Hepatocyte (in vitro differentiated cells): ENCODE measurements at regions not wholly inside any gene's neighbourhood (a gene's known extent, or its start where the extent isn't known, plus 50 kb on each side); places are given as distances from the start of the nearest gene placed in this dataset.
"Not testable (repeated sequence)": the region's sequence is repeated elsewhere in the genome, so short reads cannot be mapped to it uniquely, and the experiment has no call there.

Source experiments
- DNase-seq: peaks from one replicate; pipeline ENCODE4 v3.0.0-alpha.2; 2016; ENCODE audit warnings: low spot score
- H2AFZ ChIP-seq: fragments of 200-600 bp; sonication (generic); 2 replicates; pipeline ENCODE4 v1.6.0; 2016; ENCODE audit warnings: antibody characterized with exemption, mild to moderate bottlenecking
- H3K27ac ChIP-seq: fragments of 200-600 bp; sonication (generic); 2 replicates; pipeline ENCODE4 v1.5.1; 2016; ENCODE audit warnings: mild to moderate bottlenecking
- H3K27me3 ChIP-seq: fragments of 200-600 bp; sonication (generic); 2 replicates; pipeline ENCODE4 v1.6.1; 2016
- H3K36me3 ChIP-seq: fragments of 200-600 bp; sonication (generic); replicated peaks from 2 replicates; pipeline ENCODE4 v1.5.1; 2016; ENCODE audit warnings: low read depth; ENCODE audit not compliant: insufficient read depth
- H3K4me1 ChIP-seq: fragments of 200-600 bp; sonication (generic); 2 replicates; pipeline ENCODE4 v1.5.1; 2016; ENCODE audit warnings: mild to moderate bottlenecking, moderate library complexity; ENCODE audit not compliant: insufficient read depth
- H3K4me2 ChIP-seq: fragments of 200-600 bp; sonication (generic); 2 replicates; pipeline ENCODE4 v1.6.0; 2016
- H3K4me3 ChIP-seq: fragments of 200-600 bp; sonication (generic); 2 replicates; pipeline ENCODE4 v1.5.1; 2016; ENCODE audit warnings: mild to moderate bottlenecking
- H3K79me2 ChIP-seq: fragments of 200-600 bp; sonication (generic); 2 replicates; pipeline ENCODE4 v1.6.0; 2017; ENCODE audit warnings: mild to moderate bottlenecking
- H3K9me2 ChIP-seq: fragments of 200-600 bp; sonication (generic); replicated peaks from 2 replicates; pipeline ENCODE4 v1.6.0; 2017; ENCODE audit warnings: mild to moderate bottlenecking; ENCODE audit not compliant: insufficient read depth
- H3K9me3 ChIP-seq: fragments of 200-600 bp; sonication (generic); 2 replicates; pipeline ENCODE4 v1.5.1; 2016; ENCODE audit warnings: low read depth, mild to moderate bottlenecking
- H4K20me1 ChIP-seq: fragments of 200-600 bp; sonication (generic); 2 replicates; pipeline ENCODE4 v1.6.0; 2016; ENCODE audit warnings: mild to moderate bottlenecking; ENCODE audit not compliant: insufficient read depth, poor library complexity, severe bottlenecking
- EZH2 ChIP-seq: fragments of 200-600 bp; sonication (generic); IDR thresholded peaks from 2 replicates; pipeline ENCODE4 v1.6.1; 2016; ENCODE audit warnings: antibody characterized with exemption, mild to moderate bottlenecking, borderline replicate concordance
- EZH2phosphoT487 ChIP-seq: fragments of 200-600 bp; sonication (generic); IDR thresholded peaks from one replicate; pipeline ENCODE4 v1.6.1; 2018; ENCODE audit warnings: antibody characterized with exemption, mild to moderate bottlenecking, low read depth, moderate library complexity; ENCODE audit not compliant: unreplicated experiment, severe bottlenecking
- WGBS: methylation state at CpG from one replicate; pipeline ENCODE4 v1.1.6; 2016; ENCODE audit warnings: low lambda C conversion rate; ENCODE audit errors: missing lambda C conversion rate; 5-methylcytosine and 5-hydroxymethylcytosine counted together
- TF ChIP-seq, protein P1 (sequence below): fragments of 200-600 bp; sonication (generic); IDR thresholded peaks from 2 replicates; pipeline ENCODE4 v1.5.1; 2016; ENCODE audit warnings: antibody characterized with exemption, mild to moderate bottlenecking; ENCODE audit not compliant: poor library complexity

DNA sequence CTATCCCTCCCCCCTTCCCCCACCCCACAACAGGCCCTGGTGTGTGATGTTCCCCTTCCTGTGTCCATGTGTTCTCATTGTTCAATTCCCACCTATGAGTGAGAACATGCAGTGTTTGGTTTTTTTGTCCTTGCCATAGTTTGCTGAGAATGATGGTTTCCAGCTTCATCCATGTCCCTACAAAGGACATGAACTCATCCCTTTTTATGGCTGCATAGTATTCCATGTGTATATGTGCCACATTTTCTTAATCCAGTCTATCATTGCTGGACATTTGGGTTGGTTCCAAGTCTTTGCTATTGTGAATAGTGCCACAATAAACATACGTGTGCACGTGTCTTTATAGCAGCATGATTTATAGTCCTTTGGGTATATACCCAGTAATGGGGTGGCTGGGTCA is 52.3 kb upstream of the MAN1A2 start:
- WGBS = 81% methylated on average over 2 of the region's 2 CpGs
- H3K9me3 ChIP-seq = not testable (repeated sequence)

DNA sequence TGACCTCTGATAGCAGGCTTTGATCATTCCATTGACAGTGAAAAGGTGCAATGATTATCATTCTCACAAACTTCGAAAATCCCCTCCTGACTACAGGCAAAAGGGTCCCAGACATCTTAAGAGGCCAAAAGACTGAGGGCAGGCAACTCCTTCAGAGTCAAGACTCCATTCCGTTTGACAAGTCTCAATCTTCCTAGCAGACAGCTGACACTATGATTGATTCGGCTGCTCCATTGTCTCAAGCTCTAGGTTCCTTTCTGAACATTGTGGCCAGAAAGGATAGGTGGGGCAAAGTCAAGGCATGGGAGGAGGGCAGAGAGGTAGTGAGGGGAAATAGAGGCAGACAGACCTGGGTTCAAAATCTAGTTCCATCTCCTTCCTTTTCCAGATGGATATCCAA is 53.7 kb upstream of the MAN1A2 start:
- DNase-seq = no peak
- Histone ChIP-seq H3K9me2 (no peaks in the 10 kb centered on the region), H3K4me3 (no peak overlapping the region), H3K9me3 (no peaks in the 10 kb centered on the region), H2AFZ (no peak overlapping the region), H3K79me2 (no peaks in the 10 kb centered on the region), H3K36me3 (no peaks in the 10 kb centered on the region), H3K4me1 (no peaks in the 10 kb centered on the region), H3K27me3 (no peaks in the 10 kb centered on the region), H3K4me2 (no peak overlapping the region), H3K27ac (no peak overlapping the region), H4K20me1 (no peaks in the 10 kb centered on the region)
- 89% methylated on average over 3 of the region's 3 CpGs for WGBS
- TF ChIP-seq, protein P1, sequence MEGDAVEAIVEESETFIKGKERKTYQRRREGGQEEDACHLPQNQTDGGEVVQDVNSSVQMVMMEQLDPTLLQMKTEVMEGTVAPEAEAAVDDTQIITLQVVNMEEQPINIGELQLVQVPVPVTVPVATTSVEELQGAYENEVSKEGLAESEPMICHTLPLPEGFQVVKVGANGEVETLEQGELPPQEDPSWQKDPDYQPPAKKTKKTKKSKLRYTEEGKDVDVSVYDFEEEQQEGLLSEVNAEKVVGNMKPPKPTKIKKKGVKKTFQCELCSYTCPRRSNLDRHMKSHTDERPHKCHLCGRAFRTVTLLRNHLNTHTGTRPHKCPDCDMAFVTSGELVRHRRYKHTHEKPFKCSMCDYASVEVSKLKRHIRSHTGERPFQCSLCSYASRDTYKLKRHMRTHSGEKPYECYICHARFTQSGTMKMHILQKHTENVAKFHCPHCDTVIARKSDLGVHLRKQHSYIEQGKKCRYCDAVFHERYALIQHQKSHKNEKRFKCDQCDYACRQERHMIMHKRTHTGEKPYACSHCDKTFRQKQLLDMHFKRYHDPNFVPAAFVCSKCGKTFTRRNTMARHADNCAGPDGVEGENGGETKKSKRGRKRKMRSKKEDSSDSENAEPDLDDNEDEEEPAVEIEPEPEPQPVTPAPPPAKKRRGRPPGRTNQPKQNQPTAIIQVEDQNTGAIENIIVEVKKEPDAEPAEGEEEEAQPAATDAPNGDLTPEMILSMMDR = no peak
- TF ChIP-seq EZH2 (no peak), EZH2phosphoT487 (no peak)

More for the DNA sequence above, 52.3 kb upstream of the MAN1A2 start:
- H3K4me1 ChIP-seq, H3K27ac ChIP-seq, DNase-seq, H2AFZ ChIP-seq, H3K27me3 ChIP-seq, H3K79me2 ChIP-seq, H4K20me1 ChIP-seq, H3K36me3 ChIP-seq, H3K4me2 ChIP-seq, H3K9me2 ChIP-seq, H3K4me3 ChIP-seq: not testable (repeated sequence)

DNA sequence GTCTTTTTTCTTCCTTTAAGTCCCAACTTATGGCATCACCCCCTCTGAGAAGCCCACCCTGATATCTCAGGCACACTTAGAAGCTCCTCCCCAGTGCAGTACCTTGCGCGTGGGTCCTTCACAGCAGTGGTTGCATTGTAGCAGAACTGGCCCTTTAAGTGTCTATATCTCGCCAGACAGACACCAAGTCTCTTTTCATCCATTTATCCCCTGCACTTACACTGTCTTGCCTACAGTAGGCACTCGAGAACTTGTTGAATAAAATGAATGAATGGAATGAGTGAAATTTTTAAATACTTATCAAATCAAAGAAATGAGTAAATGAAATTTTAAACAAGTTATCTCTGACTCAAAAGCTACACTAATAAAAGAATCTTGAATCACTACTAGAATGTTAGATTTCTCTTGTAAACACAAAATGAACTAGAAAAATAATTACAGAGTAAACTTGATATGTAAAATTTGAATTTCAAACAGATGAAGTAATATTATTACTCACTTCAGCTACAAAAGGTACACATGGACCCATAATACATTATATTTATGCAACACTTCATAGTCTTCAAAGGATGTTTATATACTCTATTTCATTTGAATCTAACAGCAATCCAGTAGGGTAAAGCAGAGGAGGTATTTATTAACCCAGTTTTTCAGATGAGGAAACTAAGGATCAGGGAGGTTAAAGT is 54.7 kb upstream of the MAN1A2 start:
- H3K4me3 ChIP-seq = no peak overlapping the region
- no peaks in the 10 kb centered on the region for H3K79me2 ChIP-seq
- no peak overlapping the region for H3K27ac ChIP-seq
- no peaks in the 10 kb centered on the region for H3K27me3 ChIP-seq
- 72% methylated on average over 4 of the region's 4 CpGs for WGBS
- no peaks in the 10 kb centered on the region for H3K36me3 ChIP-seq
- H4K20me1 ChIP-seq = no peaks in the 10 kb centered on the region
- DNase-seq = no peak
- TF ChIP-seq EZH2phosphoT487 = no peak
- TF ChIP-seq, protein P1 = peak; percentile 26
- no peaks in the 10 kb centered on the region for H3K9me3 ChIP-seq
- no peaks in the 10 kb centered on the region for H3K9me2 ChIP-seq
- H3K4me2 ChIP-seq = no peak overlapping the region
- H2AFZ ChIP-seq = no peak overlapping the region
- H3K4me1 ChIP-seq = no peaks in the 10 kb centered on the region

DNA sequence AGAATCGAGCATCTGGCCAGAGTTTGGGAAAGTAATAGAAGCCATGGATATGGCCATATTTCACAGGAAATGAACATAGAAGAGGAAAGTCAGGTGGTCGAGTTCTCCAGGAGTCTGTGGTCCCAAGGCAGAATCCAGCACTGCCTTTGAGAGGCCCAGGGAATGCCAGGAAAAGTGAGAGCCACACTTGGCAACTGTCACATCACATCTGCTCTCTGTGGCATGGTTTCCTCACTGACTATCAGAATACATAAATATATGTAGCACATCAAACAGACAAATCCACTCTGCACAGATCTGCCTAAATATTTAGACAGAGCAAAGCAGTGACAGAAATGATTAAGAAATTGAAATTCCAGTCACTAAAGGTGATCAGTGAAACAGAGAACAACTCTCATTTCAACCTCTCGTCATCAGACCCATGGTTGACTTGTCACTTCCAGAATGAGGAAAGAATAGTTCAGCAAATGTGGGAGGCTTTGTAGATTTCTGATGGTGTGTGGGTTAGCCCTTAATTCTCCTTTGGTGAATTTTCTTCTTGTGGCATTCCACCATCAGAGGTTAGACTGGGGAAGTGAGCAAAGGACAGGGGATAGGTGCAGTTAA is 58.8 kb upstream of the MAN1A2 start:
- Histone ChIP-seq H3K27ac (no peak overlapping the region), H3K4me1 (no peaks in the 10 kb centered on the region), H3K79me2 (no peaks in the 10 kb centered on the region), H3K9me3 (no peaks in the 10 kb centered on the region), H2AFZ (no peak overlapping the region), H3K36me3 (no peaks in the 10 kb centered on the region), H3K27me3 (no peaks in the 10 kb centered on the region), H4K20me1 (no peaks in the 10 kb centered on the region), H3K4me2 (no peak overlapping the region), H3K4me3 (no peak overlapping the region), H3K9me2 (no peaks in the 10 kb centered on the region)
- TF ChIP-seq EZH2 (no peak), EZH2phosphoT487 (no peak)
- TF ChIP-seq, protein P1 = no peak
- WGBS = 78% methylated on average over 3 of the region's 3 CpGs
- DNase-seq = no peak
